NCI-H748 treated with DMSO at 0.1 percent for 48 hours (cell line): ENCODE measurements at regions not wholly inside any gene's neighbourhood (a gene's known extent, or its start where the extent isn't known, plus 50 kb on each side); places are given as distances from the start of the nearest gene placed in this dataset.
"Not testable (repeated sequence)": the region's sequence is repeated elsewhere in the genome, so short reads cannot be mapped to it uniquely, and the experiment has no call there.

ENCODE experiments used
- DNase-seq: peaks from one replicate; lab custom pipeline; 2025; lab: John Stamatoyannopoulos, UW

GRCh38 chr16:29328528-29328927 is 78.0 kb downstream of the NPIPB11 start:
- DNase-seq = not testable (repeated sequence)

- DNase-seq = not testable (repeated sequence)
Measured at GRCh38 chr16:29327631-29328408, 78.7 kb downstream of the NPIPB11 start.

- DNase-seq = not testable (repeated sequence)
Measured at GRCh38 chr16:29326164-29327125, 80.1 kb downstream of the NPIPB11 start.

- DNase-seq = not testable (repeated sequence)
Measured at GRCh38 chr16:29323725-29324124, 82.8 kb downstream of the NPIPB11 start.

GRCh38 chr16:29321585-29321984 is 84.9 kb downstream of the NPIPB11 start:
- no peak for DNase-seq

- DNase-seq = no peak
Measured at GRCh38 chr16:29321000-29321393, 85.5 kb downstream of the NPIPB11 start.

GRCh38 chr16:29320274-29320999 is 86.1 kb downstream of the NPIPB11 start:
- no peak for DNase-seq

- DNase-seq = no peak
Measured at GRCh38 chr16:29319726-29320125, 86.8 kb downstream of the NPIPB11 start.

GRCh38 chr16:29318561-29318968 is 87.9 kb downstream of the NPIPB11 start:
- DNase-seq = not testable (repeated sequence)

GRCh38 chr16:29318037-29318436 is 88.5 kb downstream of the NPIPB11 start:
- DNase-seq = no peak

GRCh38 chr16:29317269-29317668 is 89.2 kb downstream of the NPIPB11 start:
- no peak for DNase-seq

- peak; percentile 0 for DNase-seq
Measured at GRCh38 chr16:29316761-29317183, 89.7 kb downstream of the NPIPB11 start.

GRCh38 chr16:29315916-29316517 is 90.5 kb downstream of the NPIPB11 start:
- peak; percentile 9 for DNase-seq

GRCh38 chr16:29315046-29315445 is 91.5 kb downstream of the NPIPB11 start:
- DNase-seq = no peak

- no peak for DNase-seq
Measured at GRCh38 chr16:29314292-29314934, 92.1 kb downstream of the NPIPB11 start.

GRCh38 chr16:29313559-29314048 is 92.9 kb downstream of the NPIPB11 start:
- DNase-seq = no peak

- no peak for DNase-seq
Measured at GRCh38 chr16:29312835-29313558, 93.5 kb downstream of the NPIPB11 start.

GRCh38 chr16:29312345-29312675 is 94.2 kb downstream of the NPIPB11 start:
- not testable (repeated sequence) for DNase-seq

GRCh38 chr16:29311461-29312344 is 94.8 kb downstream of the NPIPB11 start:
- no peak for DNase-seq
